DND-41 (cell line): ENCODE measurements at regions not wholly inside any gene's neighbourhood (a gene's known extent, or its start where the extent isn't known, plus 50 kb on each side); places are given as distances from the start of the nearest gene placed in this dataset.
"Not testable (repeated sequence)": the region's sequence is repeated elsewhere in the genome, so short reads cannot be mapped to it uniquely, and the experiment has no call there.

Source experiments
- ATAC-seq: fragments of 200-7000 bp; cut with Tn5 transposase; 3 replicates; pipeline ENCODE4 v1.9.1; 2021; ENCODE audit warnings: low read depth; ENCODE audit not compliant: insufficient read depth
- DNase-seq: peaks from one replicate; pipeline ENCODE4 v3.0.0-alpha.2; 2020
- H2AFZ ChIP-seq: 2 replicates; pipeline ENCODE4 v1.6.0; 2012; ENCODE audit warnings: low read depth, low read length
- H3K27ac ChIP-seq: 2 replicates; pipeline ENCODE4 v1.5.1; 2012; ENCODE audit warnings: low read length, inconsistent platforms
- H3K27me3 ChIP-seq: fragments of 200-600 bp; sonication (generic); 2 replicates; pipeline ENCODE4 v1.6.0; 2012; ENCODE audit warnings: low read length, mild to moderate bottlenecking, inconsistent platforms; ENCODE audit not compliant: insufficient read depth, poor library complexity
- H3K36me3 ChIP-seq: 2 replicates; pipeline ENCODE4 v1.5.1; 2012; ENCODE audit warnings: low read length, inconsistent platforms; ENCODE audit not compliant: insufficient read depth
- H3K4me1 ChIP-seq: 2 replicates; pipeline ENCODE4 v1.5.1; 2012; ENCODE audit warnings: mild to moderate bottlenecking, low read length; ENCODE audit not compliant: insufficient read depth
- H3K4me2 ChIP-seq: 2 replicates; pipeline ENCODE4 v1.6.0; 2012; ENCODE audit warnings: mild to moderate bottlenecking, moderate library complexity, low read length, inconsistent platforms; ENCODE audit not compliant: insufficient read depth
- H3K4me3 ChIP-seq, 2 experiments: fragments of 200-600 bp in 1 of 2; shearing (Covaris generic) in 1 of 2; 2 replicates each; pipeline ENCODE4 v1.5.1; 2012 to 2016; ENCODE audit warnings: inconsistent platforms in 2 of 2, low read length in 2 of 2, mild to moderate bottlenecking in 2 of 2, low read depth in 1 of 2, moderate library complexity in 1 of 2
- H3K79me2 ChIP-seq: 2 replicates; pipeline ENCODE4 v1.6.0; 2012; ENCODE audit warnings: low read length, inconsistent platforms; ENCODE audit not compliant: insufficient read depth
- H3K9ac ChIP-seq: 2 replicates; pipeline ENCODE4 v1.6.0; 2012; ENCODE audit warnings: low read depth, mild to moderate bottlenecking, inconsistent platforms, low read length, moderate library complexity
- H3K9me3 ChIP-seq: 2 replicates; pipeline ENCODE4 v1.5.1; 2012; ENCODE audit warnings: low read length, moderate library complexity, mild to moderate bottlenecking, inconsistent platforms; ENCODE audit not compliant: insufficient read depth, severe bottlenecking
- H4K20me1 ChIP-seq: 2 replicates; pipeline ENCODE4 v1.6.0; 2012; ENCODE audit warnings: low read length; ENCODE audit not compliant: insufficient read depth
- CTCF ChIP-seq: IDR thresholded peaks from 2 replicates; pipeline ENCODE4 v1.5.1; 2012; ENCODE audit warnings: borderline replicate concordance, low read length, moderate library complexity, mild to moderate bottlenecking; ENCODE audit not compliant: poor library complexity, severe bottlenecking; ENCODE audit errors: extremely low read depth
- EZH2 ChIP-seq: IDR thresholded peaks from 3 replicates; pipeline ENCODE4 v1.6.1; 2012; ENCODE audit warnings: borderline replicate concordance, low read depth, mild to moderate bottlenecking, moderate library complexity, low read length, inconsistent platforms; ENCODE audit not compliant: severe bottlenecking

- ATAC-seq (no peak), DNase-seq (no peak)
- H3K4me3 ChIP-seq = no peak overlapping the region
- no peak overlapping the region for H3K4me2 ChIP-seq
- H3K9ac ChIP-seq = no peak overlapping the region
- no peaks in the 10 kb centered on the region for H3K4me1 ChIP-seq
- no peaks in the 10 kb centered on the region for H3K9me3 ChIP-seq
- no peak overlapping the region for H3K27ac ChIP-seq
- TF ChIP-seq EZH2 = no peak
- no peaks in the 10 kb centered on the region for H4K20me1 ChIP-seq
- no peaks in the 10 kb centered on the region for H3K27me3 ChIP-seq
- H2AFZ ChIP-seq = no peak overlapping the region
- no peaks in the 10 kb centered on the region for H3K36me3 ChIP-seq
- H3K79me2 ChIP-seq = no peaks in the 10 kb centered on the region
These were observed 364.2 kb upstream of the CNTN3 start for GRCh38 chr3:74978684-74979083.

- DNase-seq, H3K79me2 ChIP-seq, H4K20me1 ChIP-seq, H3K4me2 ChIP-seq, H3K4me3 ChIP-seq, ATAC-seq, H3K4me1 ChIP-seq, H3K9ac ChIP-seq, H3K9me3 ChIP-seq, H2AFZ ChIP-seq, H3K36me3 ChIP-seq, H3K27me3 ChIP-seq, H3K27ac ChIP-seq: not testable (repeated sequence)
These were observed 370.8 kb upstream of the CNTN3 start for GRCh38 chr3:74985028-74985904.

- no peaks in the 10 kb centered on the region for H3K9me3 ChIP-seq
- no peaks in the 10 kb centered on the region for H3K79me2 ChIP-seq
- no peak overlapping the region for H2AFZ ChIP-seq
- DNase-seq = no peak
- no peak for ATAC-seq
- no peaks in the 10 kb centered on the region for H4K20me1 ChIP-seq
- no peak overlapping the region for H3K4me3 ChIP-seq
- H3K4me2 ChIP-seq = no peak overlapping the region
- no peaks in the 10 kb centered on the region for H3K27me3 ChIP-seq
- H3K9ac ChIP-seq = no peak overlapping the region
- no peaks in the 10 kb centered on the region for H3K36me3 ChIP-seq
- H3K27ac ChIP-seq = no peak overlapping the region
- no peaks in the 10 kb centered on the region for H3K4me1 ChIP-seq
- TF ChIP-seq CTCF = no peak
- TF ChIP-seq EZH2 = no peak
These were observed 373.6 kb upstream of the CNTN3 start for GRCh38 chr3:74988095-74988494.

- no peak for TF ChIP-seq CTCF
- no peak for TF ChIP-seq EZH2
- H3K9me3 ChIP-seq = no peaks in the 10 kb centered on the region
- H3K4me3 ChIP-seq = no peak overlapping the region
- H3K4me2 ChIP-seq = no peak overlapping the region
- H3K27me3 ChIP-seq = no peaks in the 10 kb centered on the region
- no peak for DNase-seq
- H4K20me1 ChIP-seq = no peaks in the 10 kb centered on the region
- no peak overlapping the region for H2AFZ ChIP-seq
- ATAC-seq = no peak
- H3K9ac ChIP-seq = no peak overlapping the region
- no peaks in the 10 kb centered on the region for H3K4me1 ChIP-seq
- H3K27ac ChIP-seq = no peak overlapping the region
- no peaks in the 10 kb centered on the region for H3K79me2 ChIP-seq
- no peaks in the 10 kb centered on the region for H3K36me3 ChIP-seq
These were observed 378.4 kb upstream of the CNTN3 start for GRCh38 chr3:74992898-74993297.
